NCI-H187 (cell line): ENCODE measurements at regions not wholly inside any gene's neighbourhood (a gene's known extent, or its start where the extent isn't known, plus 50 kb on each side); places are given as distances from the start of the nearest gene placed in this dataset.
"Not testable (repeated sequence)": the region's sequence is repeated elsewhere in the genome, so short reads cannot be mapped to it uniquely, and the experiment has no call there.

ENCODE experiments used
- DNase-seq, 2 experiments: peaks; one replicate each; lab custom pipeline; 2025; lab: John Stamatoyannopoulos, UW

- DNase-seq = no peak
These were observed 50.5 kb upstream of the PARP4 start for GRCh38 chr13:24563087-24563486.

GRCh38 chr13:24563971-24564370, 51.4 kb upstream of the PARP4 start:
- not testable (repeated sequence) for DNase-seq

GRCh38 chr13:24564881-24565280, 52.3 kb upstream of the PARP4 start:
- DNase-seq = no peak

- not testable (repeated sequence) for DNase-seq
These were observed 55.0 kb upstream of the PARP4 start for GRCh38 chr13:24567593-24567992.

- DNase-seq = no peak
These were observed 62.3 kb upstream of the PARP4 start for GRCh38 chr13:24574847-24575246.

- DNase-seq = not testable (repeated sequence)
These were observed 67.7 kb upstream of the PARP4 start for GRCh38 chr13:24580315-24580714.

GRCh38 chr13:24581578-24581977, 69.0 kb upstream of the PARP4 start:
- not testable (repeated sequence) for DNase-seq

- DNase-seq = peak; percentile 21 to 30
These were observed 79.1 kb upstream of the PARP4 start for GRCh38 chr13:24591697-24592096.

GRCh38 chr13:24597906-24598670, 82.1 kb upstream of the ATP12A start:
- not testable (repeated sequence) for DNase-seq

GRCh38 chr13:24599019-24599791, 81.0 kb upstream of the ATP12A start:
- not testable (repeated sequence) for DNase-seq

GRCh38 chr13:24605923-24606372, 74.3 kb upstream of the ATP12A start:
- DNase-seq = no peak

GRCh38 chr13:24606486-24607170, 73.6 kb upstream of the ATP12A start:
- no peak for DNase-seq

- DNase-seq = no peak
These were observed 69.3 kb upstream of the ATP12A start for GRCh38 chr13:24610956-24611355.

GRCh38 chr13:24612726-24613125, 67.5 kb upstream of the ATP12A start:
- no peak for DNase-seq

- DNase-seq = no peak
These were observed 67.1 kb upstream of the ATP12A start for GRCh38 chr13:24613128-24613527.

- no peak for DNase-seq
These were observed 66.5 kb upstream of the ATP12A start for GRCh38 chr13:24613755-24614154.

GRCh38 chr13:24614306-24615080, 65.7 kb upstream of the ATP12A start:
- no peak for DNase-seq

- DNase-seq = no peak
These were observed 65.1 kb upstream of the ATP12A start for GRCh38 chr13:24615114-24615513.

GRCh38 chr13:24615911-24616472, 64.2 kb upstream of the ATP12A start:
- no peak for DNase-seq

- no peak for DNase-seq
These were observed 63.7 kb upstream of the ATP12A start for GRCh38 chr13:24616514-24616913.

GRCh38 chr13:24617256-24618010, 62.8 kb upstream of the ATP12A start:
- no peak for DNase-seq
